Caco-2 (cell line): ENCODE measurements at regions not wholly inside any gene's neighbourhood (a gene's known extent, or its start where the extent isn't known, plus 50 kb on each side); places are given as distances from the start of the nearest gene placed in this dataset.

ENCODE experiments used
- BruUV-seq: library from RNA; stranded (reverse); fragments of 400-500 nt; replicated peaks from 2 replicates; lab custom pipeline; 2021; lab: Mats Ljungman, UMichigan
- CTCF ChIA-PET: fragments of 300-600 bp; sonication (Branson Sonifier 250); formaldehyde crosslinking; loops from one replicate; lab custom pipeline; 2022; ENCODE audit warnings: antibody characterized with exemption; lab: Charles Lee
- POLR2A ChIA-PET: fragments of 300-600 bp; sonication (Branson Sonifier 250); formaldehyde crosslinking; loops from one replicate; lab custom pipeline; 2022; ENCODE audit warnings: antibody characterized with exemption; lab: Charles Lee
- DNase-seq, 2 experiments: peaks; one replicate each; pipeline versions ENCODE4 v3.0.0 to v3.0.0-alpha.2; 2020 to 2022
- H3K27me3 ChIP-seq: replicated peaks from 2 replicates; pipeline ENCODE4 v1.6.0; 2011; ENCODE audit warnings: low read length; ENCODE audit not compliant: control insufficient read depth, insufficient read depth
- H3K36me3 ChIP-seq: 2 replicates; pipeline ENCODE4 v1.5.1; 2011; ENCODE audit warnings: low read length; ENCODE audit not compliant: control insufficient read depth, insufficient read depth
- H3K4me1 ChIP-seq: fragments of 250-450 bp; sonication (Bioruptor Pico); 2 replicates; pipeline ENCODE4 v1.5.1; 2020; ENCODE audit warnings: mild to moderate bottlenecking
- H3K4me3 ChIP-seq: 2 replicates; pipeline ENCODE4 v1.5.1; 2011; ENCODE audit warnings: low read depth, mild to moderate bottlenecking, control low read depth, low read length
- H3K9me3 ChIP-seq: fragments of 250-450 bp; sonication (Bioruptor Pico); 2 replicates; pipeline ENCODE4 v1.5.1; 2020; ENCODE audit warnings: mild to moderate bottlenecking, moderate library complexity
- H3K27ac Mint-ChIP-seq: one replicate; pipeline ENCODE4 v1.8.0; 2022; ENCODE audit warnings: mixed read lengths; ENCODE audit not compliant: unreplicated experiment
- H3K27me3 Mint-ChIP-seq: one replicate; pipeline ENCODE4 v1.8.0; 2022; ENCODE audit warnings: mixed read lengths; ENCODE audit not compliant: insufficient read depth, unreplicated experiment
- H3K36me3 Mint-ChIP-seq: one replicate; pipeline ENCODE4 v1.8.0; 2022; ENCODE audit warnings: mild to moderate bottlenecking, mixed read lengths; ENCODE audit not compliant: insufficient read depth, unreplicated experiment
- H3K4me1 Mint-ChIP-seq: one replicate; pipeline ENCODE4 v1.8.0; 2022; ENCODE audit warnings: low read depth, mixed read lengths; ENCODE audit not compliant: unreplicated experiment
- H3K4me3 Mint-ChIP-seq: one replicate; pipeline ENCODE4 v1.8.0; 2022; ENCODE audit warnings: mild to moderate bottlenecking, moderate library complexity, mixed read lengths; ENCODE audit not compliant: unreplicated experiment
- H3K9me3 Mint-ChIP-seq: one replicate; pipeline ENCODE4 v1.8.0; 2022; ENCODE audit warnings: mixed read lengths; ENCODE audit not compliant: unreplicated experiment
- intact Hi-C: fragments of 100-400 bp; cut with micrococcal nuclease; formaldehyde crosslinking; loops from one replicate; pipeline ENCODE4 v1.10.0; 2022; ENCODE audit not compliant: unreplicated experiment
- TF ChIP-seq, protein P1 (sequence below), 2 experiments: fragments of 200-600 bp in 1 of 2; IDR thresholded peaks; 1 replicate in 1 of 2; 2 replicates in 1 of 2; pipeline versions ENCODE4 v1.5.1 to v1.8.0; 2011 to 2022; ENCODE audit warnings: antibody characterized with exemption in 1 of 2, control low read depth in 1 of 2, inconsistent platforms in 1 of 2, low read depth in 1 of 2, low read length in 1 of 2, mild to moderate bottlenecking in 1 of 2, moderate library complexity in 1 of 2; ENCODE audit not compliant: insufficient read depth in 1 of 2, severe bottlenecking in 1 of 2, unreplicated experiment in 1 of 2

DNA sequence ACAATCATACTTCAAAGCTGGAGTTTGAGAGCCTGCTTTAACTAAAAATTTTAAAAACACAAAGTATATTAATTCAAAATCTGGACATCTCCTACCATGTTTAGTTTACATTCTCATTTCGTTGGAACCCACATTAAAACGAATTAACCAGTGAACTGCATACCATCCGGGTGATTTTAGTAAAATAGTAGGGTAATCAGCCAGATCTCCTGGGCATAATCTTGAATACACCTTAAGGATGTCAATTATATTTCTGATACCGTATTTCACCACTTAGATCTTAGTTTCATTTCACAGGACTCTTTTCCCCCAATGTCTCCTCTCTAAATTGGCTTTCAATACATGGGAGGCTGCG lies 175.6 kb upstream of the PFKP start:
- H3K4me1 ChIP-seq: no peaks in the 10 kb centered on the region
- no peaks in the 10 kb centered on the region for H3K36me3 ChIP-seq
- Mint-ChIP-seq H3K27ac (no peak overlapping the region), H3K27me3 (peaks cover 20% of the 10 kb centered on the region), H3K36me3 (no peaks in the 10 kb centered on the region), H3K4me3 (no peak overlapping the region), H3K9me3 (peaks cover 9% of the 10 kb centered on the region), H3K4me1 (no peaks in the 10 kb centered on the region)
- ChIA-PET POLR2A (no interaction called here), CTCF (no interaction called here)
- TF ChIP-seq, protein P1, sequence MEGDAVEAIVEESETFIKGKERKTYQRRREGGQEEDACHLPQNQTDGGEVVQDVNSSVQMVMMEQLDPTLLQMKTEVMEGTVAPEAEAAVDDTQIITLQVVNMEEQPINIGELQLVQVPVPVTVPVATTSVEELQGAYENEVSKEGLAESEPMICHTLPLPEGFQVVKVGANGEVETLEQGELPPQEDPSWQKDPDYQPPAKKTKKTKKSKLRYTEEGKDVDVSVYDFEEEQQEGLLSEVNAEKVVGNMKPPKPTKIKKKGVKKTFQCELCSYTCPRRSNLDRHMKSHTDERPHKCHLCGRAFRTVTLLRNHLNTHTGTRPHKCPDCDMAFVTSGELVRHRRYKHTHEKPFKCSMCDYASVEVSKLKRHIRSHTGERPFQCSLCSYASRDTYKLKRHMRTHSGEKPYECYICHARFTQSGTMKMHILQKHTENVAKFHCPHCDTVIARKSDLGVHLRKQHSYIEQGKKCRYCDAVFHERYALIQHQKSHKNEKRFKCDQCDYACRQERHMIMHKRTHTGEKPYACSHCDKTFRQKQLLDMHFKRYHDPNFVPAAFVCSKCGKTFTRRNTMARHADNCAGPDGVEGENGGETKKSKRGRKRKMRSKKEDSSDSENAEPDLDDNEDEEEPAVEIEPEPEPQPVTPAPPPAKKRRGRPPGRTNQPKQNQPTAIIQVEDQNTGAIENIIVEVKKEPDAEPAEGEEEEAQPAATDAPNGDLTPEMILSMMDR (IDR thresholded peaks at IDR 0.05; ENCODE audit: insufficient read depth in 1 of 2, low read depth in 1 of 2, low read length in 1 of 2, severe bottlenecking in 1 of 2, unreplicated experiment in 1 of 2): no peak
- H3K4me3 ChIP-seq: no peak overlapping the region
- H3K27me3 ChIP-seq: no peaks in the 10 kb centered on the region; the same call in 1 of the 2 replicates
- no peak for DNase-seq
- no TSS peak for BruUV-seq
- intact Hi-C loops: no loop called here
- H3K9me3 ChIP-seq: no peaks in the 10 kb centered on the region

DNA sequence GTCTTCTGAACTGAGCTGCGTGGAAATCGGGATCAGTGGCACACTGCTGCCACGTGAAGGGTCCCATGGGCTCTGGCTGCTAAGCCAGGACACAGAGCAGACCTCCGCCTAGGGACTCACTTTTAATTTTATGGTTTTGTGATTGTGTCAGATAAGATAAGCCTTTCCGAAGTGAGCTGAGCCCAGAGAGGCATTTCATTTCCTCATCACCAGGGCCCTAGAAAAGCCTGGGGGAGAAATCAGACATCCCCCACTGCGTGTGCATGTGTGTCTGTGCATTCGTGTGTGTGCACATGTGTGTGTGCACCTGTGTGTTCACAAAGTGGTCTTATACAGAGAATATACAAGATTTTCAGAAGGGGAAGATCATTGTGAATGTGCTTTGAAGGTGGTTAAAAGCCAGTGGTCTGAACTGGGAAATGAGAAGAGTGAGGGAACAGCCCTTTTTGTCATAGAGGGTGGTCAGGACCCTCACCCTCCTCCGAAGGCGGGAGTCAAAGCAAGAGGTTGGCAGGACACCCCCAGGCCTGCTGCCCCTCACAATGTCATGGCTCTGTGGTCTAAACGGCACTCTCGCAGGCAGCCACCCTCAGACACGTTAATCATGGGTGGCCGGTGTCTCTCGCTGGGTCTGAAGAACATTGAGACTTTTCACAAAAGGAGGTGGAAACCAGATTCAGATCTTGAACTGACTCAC lies 176.1 kb upstream of the PFKP start:
- H3K27me3 ChIP-seq: peaks cover 3% of the 10 kb centered on the region; the same call in 1 of the 2 replicates
- CTCF ChIA-PET: no interaction called here
- intact Hi-C loops: no loop called here
- peaks cover 19% of the 10 kb centered on the region for H3K27me3 Mint-ChIP-seq
- no TSS peak for BruUV-seq
- H3K4me1 ChIP-seq: no peaks in the 10 kb centered on the region
- no peaks in the 10 kb centered on the region for H3K36me3 ChIP-seq
- H3K9me3 Mint-ChIP-seq: peaks cover 9% of the 10 kb centered on the region
- H3K4me3 Mint-ChIP-seq: no peak overlapping the region
- POLR2A ChIA-PET: no interaction called here
- H3K27ac Mint-ChIP-seq: no peak overlapping the region
- TF ChIP-seq, protein P1 (IDR thresholded peaks at IDR 0.05; ENCODE audit: insufficient read depth in 1 of 2, low read depth in 1 of 2, low read length in 1 of 2, severe bottlenecking in 1 of 2, unreplicated experiment in 1 of 2): no peak
- no peaks in the 10 kb centered on the region for H3K36me3 Mint-ChIP-seq
- no peak for DNase-seq
- no peaks in the 10 kb centered on the region for H3K9me3 ChIP-seq
- H3K4me1 Mint-ChIP-seq: no peaks in the 10 kb centered on the region
- H3K4me3 ChIP-seq: no peak overlapping the region

DNA sequence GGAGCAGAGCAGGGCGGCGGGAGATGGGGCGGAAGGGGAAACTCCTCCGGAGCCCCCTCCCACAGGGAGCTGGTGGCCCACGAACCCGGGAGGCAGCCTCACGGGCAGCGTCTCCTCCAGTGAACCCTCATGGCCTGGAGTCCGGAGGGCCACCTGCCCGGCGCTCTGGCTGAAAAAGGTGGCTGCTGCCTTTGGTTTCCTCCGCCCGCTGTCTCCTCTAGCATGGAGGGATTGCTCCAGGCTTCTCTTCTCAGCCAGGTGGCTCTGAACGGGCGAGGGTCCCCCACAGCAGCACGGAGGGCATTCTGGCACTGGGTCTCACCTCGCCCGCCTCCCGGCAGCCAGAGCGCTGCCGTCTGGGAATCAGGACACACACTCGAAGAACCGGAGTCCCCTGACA lies 177.3 kb upstream of the PFKP start:
- Mint-ChIP-seq H3K4me3 (no peak overlapping the region), H3K27ac (no peak overlapping the region), H3K36me3 (no peaks in the 10 kb centered on the region), H3K9me3 (peaks cover 9% of the 10 kb centered on the region), H3K27me3 (peaks cover 22% of the 10 kb centered on the region), H3K4me1 (no peaks in the 10 kb centered on the region)
- no peak for DNase-seq
- no peaks in the 10 kb centered on the region for H3K36me3 ChIP-seq
- H3K9me3 ChIP-seq: no peaks in the 10 kb centered on the region
- BruUV-seq: no TSS peak
- TF ChIP-seq, protein P1 (IDR thresholded peaks at IDR 0.05; ENCODE audit: insufficient read depth in 1 of 2, low read depth in 1 of 2, low read length in 1 of 2, severe bottlenecking in 1 of 2, unreplicated experiment in 1 of 2): no peak
- CTCF ChIA-PET: no interaction called here
- no peak overlapping the region for H3K4me3 ChIP-seq
- peaks cover 3% of the 10 kb centered on the region; the same call in 1 of the 2 replicates for H3K27me3 ChIP-seq
- intact Hi-C loops: no loop called here
- POLR2A ChIA-PET: no interaction called here
- H3K4me1 ChIP-seq: no peaks in the 10 kb centered on the region
